ENCODE measurements at regions not wholly inside any gene's neighbourhood (a gene's known extent, or its start where the extent isn't known, plus 50 kb on each side); places are given as distances from the start of the nearest gene placed in this dataset.

DNA sequence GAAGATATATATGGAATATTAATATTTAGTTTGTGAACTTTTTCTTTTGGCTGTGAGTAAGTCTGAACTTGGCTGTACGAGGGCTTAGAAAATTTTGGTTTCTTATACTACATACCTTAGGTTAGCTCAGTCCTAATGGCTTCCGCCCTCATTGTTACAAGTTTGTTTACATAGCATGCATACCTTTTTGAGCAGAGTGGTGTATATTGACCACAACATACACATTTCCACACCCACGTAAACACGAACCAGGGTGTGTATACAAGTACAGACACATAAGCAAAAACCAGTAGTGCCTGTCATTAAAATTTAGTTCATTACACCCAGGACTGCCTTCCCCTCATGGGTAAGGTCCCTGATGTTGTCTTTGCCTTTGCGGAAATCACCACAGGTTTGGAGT lies 230.2 kb upstream of the RGS6 start:
- H3K4me3 ChIP-seq (ENCODE audit: low read depth, poor library complexity, severe bottlenecking), result no peak overlapping the region
- DNase-seq (ENCODE audit: low spot score in 2 of 2), result no peak
- no peak for TF ChIP-seq POLR2A (IDR thresholded peaks at IDR 0.05)
- TF ChIP-seq CTCF (IDR thresholded peaks at IDR 0.05), result no peak
- intact Hi-C loops (cut with DNase I; ENCODE audit: low total_unique reads), result no loop called here
- WGBS, 2 donors, result 60 to 70% methylated on average over 5 of the region's 5 CpGs

DNA sequence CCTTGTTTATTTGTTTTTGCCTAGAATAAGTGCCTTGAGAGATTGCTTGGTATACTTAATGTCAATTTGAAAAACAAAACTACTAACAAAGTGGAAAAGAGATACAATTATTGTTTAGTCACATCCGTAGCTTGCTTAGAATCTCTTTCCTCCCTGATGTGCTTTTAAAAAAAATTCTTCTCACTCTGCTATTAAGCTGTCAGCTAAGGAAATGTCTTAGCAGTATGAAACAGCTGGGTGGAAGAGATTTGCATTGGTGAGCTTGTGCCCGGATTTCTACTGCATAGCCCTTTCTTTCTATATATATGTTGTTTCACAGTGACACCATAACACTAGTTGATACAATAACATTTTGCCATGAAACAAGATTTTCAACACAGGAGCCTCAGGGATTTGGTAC lies 229.4 kb upstream of the RGS6 start:
- 58 to 60% methylated on average over 2 of the region's 2 CpGs for WGBS, 2 donors
- no peak overlapping the region for H3K4me3 ChIP-seq (ENCODE audit: low read depth, poor library complexity, severe bottlenecking)
- DNase-seq (ENCODE audit: low spot score in 2 of 2), result no peak
- TF ChIP-seq CTCF (IDR thresholded peaks at IDR 0.05), result no peak
- TF ChIP-seq POLR2A (IDR thresholded peaks at IDR 0.05), result no peak
- intact Hi-C loops (cut with DNase I; ENCODE audit: low total_unique reads), result no loop called here

DNA sequence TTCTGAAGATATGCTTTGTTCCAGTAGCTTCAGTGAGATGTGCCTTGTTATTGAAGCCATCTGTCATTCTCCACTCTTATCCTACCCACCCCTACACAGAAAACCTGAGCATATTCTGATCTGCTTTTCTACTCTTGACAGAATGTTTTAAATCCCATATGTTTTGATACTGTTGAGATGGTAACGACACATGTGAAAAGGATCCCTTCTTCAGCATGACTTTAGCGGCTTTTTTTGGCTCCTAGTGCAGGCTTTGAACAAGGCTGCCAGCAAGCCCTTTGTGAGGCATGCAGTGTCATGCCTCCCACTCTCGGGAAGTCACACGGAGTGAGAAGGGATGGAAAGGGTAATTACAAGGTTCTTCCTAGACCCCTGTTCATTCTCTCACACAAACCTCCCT lies 228.8 kb upstream of the RGS6 start:
- H3K4me3 ChIP-seq (ENCODE audit: low read depth, poor library complexity, severe bottlenecking), result no peak overlapping the region
- WGBS, 2 donors, result 26 to 27% methylated on average over 4 of the region's 4 CpGs
- DNase-seq (ENCODE audit: low spot score in 2 of 2), result no peak
- no peak for TF ChIP-seq POLR2A (IDR thresholded peaks at IDR 0.05)
- TF ChIP-seq CTCF (IDR thresholded peaks at IDR 0.05), result no peak
- intact Hi-C loops (cut with DNase I; ENCODE audit: low total_unique reads), result no loop called here

DNA sequence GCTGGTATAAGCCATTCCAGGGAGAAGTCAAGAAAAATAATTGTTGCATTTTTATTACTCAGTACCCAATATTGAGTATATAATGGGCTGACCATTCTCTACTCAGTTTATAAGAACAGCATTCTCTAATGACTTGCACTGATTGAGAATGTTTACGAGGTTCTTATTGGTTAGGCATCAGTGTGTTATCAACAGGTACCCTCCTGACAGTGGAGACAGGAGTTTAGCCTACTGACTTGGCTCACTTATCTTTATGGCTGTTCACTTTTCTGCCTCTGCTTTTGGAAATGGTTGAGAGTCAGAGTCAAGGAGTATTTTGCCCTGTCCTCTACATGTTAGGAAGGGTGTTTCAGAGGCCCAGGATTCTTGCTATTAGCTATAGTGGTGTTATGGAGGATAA lies 228.0 kb upstream of the RGS6 start:
- WGBS, 2 donors, result 97 to 100% methylated on average over 1 of the region's 1 CpG
- TF ChIP-seq POLR2A (IDR thresholded peaks at IDR 0.05), result no peak
- no peak for TF ChIP-seq CTCF (IDR thresholded peaks at IDR 0.05)
- H3K4me3 ChIP-seq (ENCODE audit: low read depth, poor library complexity, severe bottlenecking), result no peak overlapping the region
- intact Hi-C loops (cut with DNase I; ENCODE audit: low total_unique reads), result no loop called here
- no peak for DNase-seq (ENCODE audit: low spot score in 2 of 2)

GRCh38 chr14:71705460-71705859 lies 226.8 kb upstream of the RGS6 start:
- H3K4me3 ChIP-seq (ENCODE audit: low read depth, poor library complexity, severe bottlenecking), result no peak overlapping the region
- no peak for DNase-seq (ENCODE audit: low spot score in 2 of 2)
- WGBS, 2 donors, result 93 to 96% methylated on average over 4 of the region's 4 CpGs
- intact Hi-C loops (cut with DNase I; ENCODE audit: low total_unique reads), result no loop called here
- TF ChIP-seq POLR2A (IDR thresholded peaks at IDR 0.05), result no peak
- TF ChIP-seq CTCF (IDR thresholded peaks at IDR 0.05), result no peak

GRCh38 chr14:71709076-71709475 lies 223.2 kb upstream of the RGS6 start:
- no peak for TF ChIP-seq CTCF (IDR thresholded peaks at IDR 0.05)
- TF ChIP-seq POLR2A (IDR thresholded peaks at IDR 0.05), result no peak
- H3K4me3 ChIP-seq (ENCODE audit: low read depth, poor library complexity, severe bottlenecking), result no peak overlapping the region
- DNase-seq (ENCODE audit: low spot score in 2 of 2), result no peak
- 96% methylated on average over 9 of the region's 9 CpGs for WGBS, 2 donors
- intact Hi-C loops (cut with DNase I; ENCODE audit: low total_unique reads), result no loop called here

All from lower leg skin (tissue), 4 donors.